ENCODE measurements at regions not wholly inside any gene's neighbourhood (a gene's known extent, or its start where the extent isn't known, plus 50 kb on each side); places are given as distances from the start of the nearest gene placed in this dataset.

DNA sequence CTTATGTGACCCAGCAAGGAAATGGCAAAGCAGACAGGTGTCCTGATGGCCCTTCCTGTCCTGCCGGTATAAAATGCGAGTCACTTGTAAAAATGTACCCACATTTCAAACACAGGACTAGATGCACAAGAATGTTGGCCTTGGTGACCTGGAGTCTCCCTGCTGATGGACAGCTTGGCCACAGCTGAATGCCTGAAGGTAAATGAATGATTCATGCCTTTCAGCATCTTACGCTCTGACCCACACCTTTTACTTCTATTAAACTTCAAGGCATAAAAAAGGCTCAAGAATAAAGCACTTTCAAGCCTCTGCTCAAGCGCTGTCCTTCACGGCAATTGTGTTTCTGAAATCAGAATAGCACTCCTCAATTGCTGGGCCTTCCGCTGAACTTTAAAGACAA is 228.0 kb upstream of the SLCO3A1 start:
- no peaks in the 10 kb centered on the region for H3K36me3 ChIP-seq (ENCODE audit: control insufficient read depth, insufficient read depth, low read length)
- H4K20me1 ChIP-seq (replicated peaks; ENCODE audit: control insufficient read depth, insufficient read depth, low read length), result no peaks in the 10 kb centered on the region
- H3K4me1 ChIP-seq (replicated peaks in 1 of 2; ENCODE audit: control insufficient read depth in 2 of 2, insufficient read depth in 2 of 2, low read length in 2 of 2), result no peaks in the 10 kb centered on the region
- H3K4me2 ChIP-seq (ENCODE audit: insufficient read depth, low read length), result no peak overlapping the region
- ChIA-PET CTCF (ENCODE audit: low intra/inter-chr PET ratio) (no interaction called here), POLR2A (no interaction called here)
- no TSS peak for BruUV-seq (replicated peaks)
- 4% methylated on average over 6 of the region's 6 CpGs for WGBS (ENCODE audit: insufficient coverage, low coverage, missing lambda C conversion rate)
- no peak overlapping the region for H3K9ac ChIP-seq (ENCODE audit: insufficient read depth in 1 of 2, low read depth in 2 of 2, low read length in 2 of 2)
- ATAC-seq (no peak), FAIRE-seq (no peak), DNase-seq (ENCODE audit: extremely low read depth in 1 of 4, low spot score in 3 of 4) (no peak)
- H3K4me3 ChIP-seq, result no peak overlapping the region
- in situ Hi-C loops (cut with MboI) (no loop called here), intact Hi-C loops (cut with micrococcal nuclease) (no loop called here)
- H3K9me3 ChIP-seq (replicated peaks; ENCODE audit: control insufficient read depth, insufficient read depth, low read depth, low read length), result no peaks in the 10 kb centered on the region
- no peaks in the 10 kb centered on the region for H3K79me2 ChIP-seq (ENCODE audit: control insufficient read depth, insufficient read depth, low read length)
- peaks cover 0 to 22% of the 10 kb centered on the region in 2 experiments; a peak in 3 of 5 replicates for H3K27me3 ChIP-seq (ENCODE audit: control insufficient read depth in 2 of 2, insufficient read depth in 2 of 2, low read length in 2 of 2)
- H3K9me1 ChIP-seq (ENCODE audit: control insufficient read depth, insufficient read depth, low read length), result no peaks in the 10 kb centered on the region
- H3K27ac ChIP-seq (ENCODE audit: extremely low read depth, low read depth, low read length), result no peak overlapping the region
- no peak overlapping the region for H2AFZ ChIP-seq (ENCODE audit: low read depth, low read length)
- no peak for TF ChIP-seq TEAD4 (IDR thresholded peaks at IDR 0.05; ENCODE audit: low read length)
- no peak for TF ChIP-seq TEAD4 (CRISPR knock-in tag; IDR thresholded peaks at IDR 0.05; ENCODE audit: borderline replicate concordance)
- TF ChIP-seq ELF2 (CRISPR knock-in tag; IDR thresholded peaks at IDR 0.05), result no peak
- no peak for TF ChIP-seq STAT5A (IDR thresholded peaks at IDR 0.05; ENCODE audit: borderline replicate concordance, low read length)
- no peak for TF ChIP-seq E2F3 (CRISPR knock-in tag; IDR thresholded peaks at IDR 0.05)
- no peak for TF ChIP-seq PURB (CRISPR knock-in tag; IDR thresholded peaks at IDR 0.05; ENCODE audit: low read depth)
- no peak for TF ChIP-seq LCOR (CRISPR knock-in tag; IDR thresholded peaks at IDR 0.05)
- TF ChIP-seq BMI1 (IDR thresholded peaks at IDR 0.05; ENCODE audit: low read length), result no peak
- TF ChIP-seq TFAM (CRISPR knock-in tag; conservative IDR thresholded peaks at IDR 0.05), result no peak
- TF ChIP-seq, protein P1, sequence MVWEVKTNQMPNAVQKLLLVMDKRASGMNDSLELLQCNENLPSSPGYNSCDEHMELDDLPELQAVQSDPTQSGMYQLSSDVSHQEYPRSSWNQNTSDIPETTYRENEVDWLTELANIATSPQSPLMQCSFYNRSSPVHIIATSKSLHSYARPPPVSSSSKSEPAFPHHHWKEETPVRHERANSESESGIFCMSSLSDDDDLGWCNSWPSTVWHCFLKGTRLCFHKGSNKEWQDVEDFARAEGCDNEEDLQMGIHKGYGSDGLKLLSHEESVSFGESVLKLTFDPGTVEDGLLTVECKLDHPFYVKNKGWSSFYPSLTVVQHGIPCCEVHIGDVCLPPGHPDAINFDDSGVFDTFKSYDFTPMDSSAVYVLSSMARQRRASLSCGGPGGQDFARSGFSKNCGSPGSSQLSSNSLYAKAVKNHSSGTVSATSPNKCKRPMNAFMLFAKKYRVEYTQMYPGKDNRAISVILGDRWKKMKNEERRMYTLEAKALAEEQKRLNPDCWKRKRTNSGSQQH (CRISPR knock-in tag; IDR thresholded peaks at IDR 0.05), result no peak
- no peak for TF ChIP-seq HDAC2 (IDR thresholded peaks at IDR 0.05)
- TF ChIP-seq, protein P2, sequence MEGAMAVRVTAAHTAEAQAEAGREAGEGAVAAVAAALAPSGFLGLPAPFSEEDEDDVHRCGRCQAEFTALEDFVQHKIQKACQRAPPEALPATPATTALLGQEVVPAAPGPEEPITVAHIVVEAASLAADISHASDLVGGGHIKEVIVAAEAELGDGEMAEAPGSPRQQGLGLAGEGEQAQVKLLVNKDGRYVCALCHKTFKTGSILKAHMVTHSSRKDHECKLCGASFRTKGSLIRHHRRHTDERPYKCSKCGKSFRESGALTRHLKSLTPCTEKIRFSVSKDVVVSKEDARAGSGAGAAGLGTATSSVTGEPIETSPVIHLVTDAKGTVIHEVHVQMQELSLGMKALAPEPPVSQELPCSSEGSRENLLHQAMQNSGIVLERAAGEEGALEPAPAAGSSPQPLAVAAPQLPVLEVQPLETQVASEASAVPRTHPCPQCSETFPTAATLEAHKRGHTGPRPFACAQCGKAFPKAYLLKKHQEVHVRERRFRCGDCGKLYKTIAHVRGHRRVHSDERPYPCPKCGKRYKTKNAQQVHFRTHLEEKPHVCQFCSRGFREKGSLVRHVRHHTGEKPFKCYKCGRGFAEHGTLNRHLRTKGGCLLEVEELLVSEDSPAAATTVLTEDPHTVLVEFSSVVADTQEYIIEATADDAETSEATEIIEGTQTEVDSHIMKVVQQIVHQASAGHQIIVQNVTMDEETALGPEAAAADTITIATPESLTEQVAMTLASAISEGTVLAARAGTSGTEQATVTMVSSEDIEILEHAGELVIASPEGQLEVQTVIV (CRISPR knock-in tag; IDR thresholded peaks at IDR 0.05; ENCODE audit: borderline replicate concordance), result no peak
- TF ChIP-seq, protein P3, sequence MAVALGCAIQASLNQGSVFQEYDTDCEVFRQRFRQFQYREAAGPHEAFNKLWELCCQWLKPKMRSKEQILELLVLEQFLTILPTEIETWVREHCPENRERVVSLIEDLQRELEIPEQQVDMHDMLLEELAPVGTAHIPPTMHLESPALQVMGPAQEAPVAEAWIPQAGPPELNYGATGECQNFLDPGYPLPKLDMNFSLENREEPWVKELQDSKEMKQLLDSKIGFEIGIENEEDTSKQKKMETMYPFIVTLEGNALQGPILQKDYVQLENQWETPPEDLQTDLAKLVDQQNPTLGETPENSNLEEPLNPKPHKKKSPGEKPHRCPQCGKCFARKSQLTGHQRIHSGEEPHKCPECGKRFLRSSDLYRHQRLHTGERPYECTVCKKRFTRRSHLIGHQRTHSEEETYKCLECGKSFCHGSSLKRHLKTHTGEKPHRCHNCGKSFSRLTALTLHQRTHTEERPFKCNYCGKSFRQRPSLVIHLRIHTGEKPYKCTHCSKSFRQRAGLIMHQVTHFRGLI (CRISPR knock-in tag; IDR thresholded peaks at IDR 0.05), result no peak
- no peak for TF ChIP-seq SREBF1 (IDR thresholded peaks at IDR 0.05; ENCODE audit: borderline replicate concordance, low read depth, low read length)
- TF ChIP-seq SMAD2 (IDR thresholded peaks at IDR 0.05; ENCODE audit: low read depth, low read length), result no peak
- TF ChIP-seq, protein P4, sequence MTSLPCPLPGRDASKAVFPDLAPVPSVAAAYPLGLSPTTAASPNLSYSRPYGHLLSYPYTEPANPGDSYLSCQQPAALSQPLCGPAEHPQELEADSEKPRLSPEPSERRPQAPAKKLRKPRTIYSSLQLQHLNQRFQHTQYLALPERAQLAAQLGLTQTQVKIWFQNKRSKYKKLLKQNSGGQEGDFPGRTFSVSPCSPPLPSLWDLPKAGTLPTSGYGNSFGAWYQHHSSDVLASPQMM (CRISPR knock-in tag; IDR thresholded peaks at IDR 0.05), result no peak
- TF ChIP-seq, protein P5, sequence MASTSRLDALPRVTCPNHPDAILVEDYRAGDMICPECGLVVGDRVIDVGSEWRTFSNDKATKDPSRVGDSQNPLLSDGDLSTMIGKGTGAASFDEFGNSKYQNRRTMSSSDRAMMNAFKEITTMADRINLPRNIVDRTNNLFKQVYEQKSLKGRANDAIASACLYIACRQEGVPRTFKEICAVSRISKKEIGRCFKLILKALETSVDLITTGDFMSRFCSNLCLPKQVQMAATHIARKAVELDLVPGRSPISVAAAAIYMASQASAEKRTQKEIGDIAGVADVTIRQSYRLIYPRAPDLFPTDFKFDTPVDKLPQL (IDR thresholded peaks at IDR 0.05; ENCODE audit: extremely low read depth, insufficient read length), result no peak
